OCI-LY3 (cell line): ENCODE measurements at regions not wholly inside any gene's neighbourhood (a gene's known extent, or its start where the extent isn't known, plus 50 kb on each side); places are given as distances from the start of the nearest gene placed in this dataset.

ENCODE experiments used
- H2AFZ ChIP-seq: fragments of 200-600, 300-600 bp; shearing (Covaris generic); 2 replicates; pipeline ENCODE4 v1.6.0; 2014; ENCODE audit warnings: antibody characterized with exemption, low read depth, low read length
- H3K27ac ChIP-seq: fragments of 200-600, 300-600 bp; sonication (generic); 2 replicates; pipeline ENCODE4 v1.5.1; 2014; ENCODE audit warnings: mild to moderate bottlenecking, low read length, moderate library complexity, mixed read lengths
- H3K27me3 ChIP-seq: fragments of 200-600, 300-600 bp; sonication (generic); 2 replicates; pipeline ENCODE4 v1.6.1; 2014; ENCODE audit warnings: low read depth, low read length, mixed read lengths
- H3K36me3 ChIP-seq: fragments of 200-600, 300-600 bp; sonication (generic); replicated peaks from 2 replicates; pipeline ENCODE3; 2014; ENCODE audit warnings: low read depth, low read length, mixed read lengths
- H3K4me1 ChIP-seq: fragments of 300-600, 200-600 bp; sonication (generic); 2 replicates; pipeline ENCODE4 v1.6.1; 2014; ENCODE audit warnings: low read length, mixed read lengths
- H3K4me2 ChIP-seq: fragments of 200-600, 300-600 bp; sonication (generic); 2 replicates; pipeline ENCODE4 v1.6.1; 2014; ENCODE audit warnings: low read length, mixed read lengths
- H3K4me3 ChIP-seq: fragments of 300-600, 200-600 bp; sonication (generic); 2 replicates; pipeline ENCODE4 v1.5.1; 2014; ENCODE audit warnings: antibody characterized with exemption, mild to moderate bottlenecking, low read length, moderate library complexity
- H3K79me2 ChIP-seq: fragments of 300-600, 200-600 bp; shearing (Covaris generic); 2 replicates; pipeline ENCODE4 v1.6.1; 2014; ENCODE audit warnings: mild to moderate bottlenecking, low read length, mixed read lengths
- H3K9ac ChIP-seq: fragments of 300-600, 200-600 bp; shearing (Covaris generic); 2 replicates; pipeline ENCODE4 v1.6.0; 2014; ENCODE audit warnings: mild to moderate bottlenecking, low read length, moderate library complexity
- H3K9me3 ChIP-seq: fragments of 200-600, 300-600 bp; shearing (Covaris generic); 2 replicates; pipeline ENCODE4 v1.6.1; 2014; ENCODE audit warnings: low read length, mixed read lengths; ENCODE audit not compliant: insufficient read depth
- H4K20me1 ChIP-seq: fragments of 200-600, 300-600 bp; sonication (generic); 2 replicates; pipeline ENCODE4 v1.6.1; 2016; ENCODE audit warnings: low read length, mixed read lengths; ENCODE audit not compliant: insufficient read depth
- EZH2phosphoT487 ChIP-seq: fragments of 200-600 bp; shearing (Covaris generic); IDR thresholded peaks from 2 replicates; pipeline ENCODE4 v1.6.1; 2018; ENCODE audit warnings: antibody characterized with exemption, mixed run types, low read depth
- TF ChIP-seq, protein P1 (sequence below): fragments of 200-600, 300-600 bp; sonication (generic); IDR thresholded peaks from 2 replicates; pipeline ENCODE4 v1.5.1; 2014; ENCODE audit warnings: antibody characterized with exemption, low read length, low read depth

DNA sequence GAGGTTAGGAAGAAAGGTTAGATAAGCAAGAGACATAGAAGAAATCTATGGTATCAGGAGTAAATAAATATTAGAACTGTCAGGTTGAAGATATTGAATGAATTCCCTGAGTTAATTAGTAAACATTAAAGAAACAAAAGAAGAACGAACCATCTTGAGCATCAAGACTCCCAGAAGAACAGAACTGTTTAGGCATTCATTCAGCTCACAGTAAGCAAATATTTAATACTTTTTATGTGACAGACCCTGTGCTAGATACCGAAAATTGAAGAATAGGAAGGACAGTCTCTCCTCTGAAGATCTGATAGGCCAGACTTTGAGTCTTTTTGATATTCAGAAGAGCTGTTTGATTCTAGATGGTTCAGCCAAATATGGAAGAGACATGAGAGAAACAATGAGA is 731.5 kb downstream of the XPNPEP1 start:
- Histone ChIP-seq H3K27ac (no peak overlapping the region), H4K20me1 (no peaks in the 10 kb centered on the region), H3K79me2 (no peaks in the 10 kb centered on the region), H3K36me3 (no peaks in the 10 kb centered on the region), H3K4me3 (no peak overlapping the region), H3K9ac (no peak overlapping the region), H3K9me3 (no peaks in the 10 kb centered on the region), H3K4me1 (no peaks in the 10 kb centered on the region), H3K27me3 (no peaks in the 10 kb centered on the region), H3K4me2 (no peak overlapping the region), H2AFZ (no peak overlapping the region)
- TF ChIP-seq, protein P1, sequence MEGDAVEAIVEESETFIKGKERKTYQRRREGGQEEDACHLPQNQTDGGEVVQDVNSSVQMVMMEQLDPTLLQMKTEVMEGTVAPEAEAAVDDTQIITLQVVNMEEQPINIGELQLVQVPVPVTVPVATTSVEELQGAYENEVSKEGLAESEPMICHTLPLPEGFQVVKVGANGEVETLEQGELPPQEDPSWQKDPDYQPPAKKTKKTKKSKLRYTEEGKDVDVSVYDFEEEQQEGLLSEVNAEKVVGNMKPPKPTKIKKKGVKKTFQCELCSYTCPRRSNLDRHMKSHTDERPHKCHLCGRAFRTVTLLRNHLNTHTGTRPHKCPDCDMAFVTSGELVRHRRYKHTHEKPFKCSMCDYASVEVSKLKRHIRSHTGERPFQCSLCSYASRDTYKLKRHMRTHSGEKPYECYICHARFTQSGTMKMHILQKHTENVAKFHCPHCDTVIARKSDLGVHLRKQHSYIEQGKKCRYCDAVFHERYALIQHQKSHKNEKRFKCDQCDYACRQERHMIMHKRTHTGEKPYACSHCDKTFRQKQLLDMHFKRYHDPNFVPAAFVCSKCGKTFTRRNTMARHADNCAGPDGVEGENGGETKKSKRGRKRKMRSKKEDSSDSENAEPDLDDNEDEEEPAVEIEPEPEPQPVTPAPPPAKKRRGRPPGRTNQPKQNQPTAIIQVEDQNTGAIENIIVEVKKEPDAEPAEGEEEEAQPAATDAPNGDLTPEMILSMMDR = no peak
- no peak for TF ChIP-seq EZH2phosphoT487

DNA sequence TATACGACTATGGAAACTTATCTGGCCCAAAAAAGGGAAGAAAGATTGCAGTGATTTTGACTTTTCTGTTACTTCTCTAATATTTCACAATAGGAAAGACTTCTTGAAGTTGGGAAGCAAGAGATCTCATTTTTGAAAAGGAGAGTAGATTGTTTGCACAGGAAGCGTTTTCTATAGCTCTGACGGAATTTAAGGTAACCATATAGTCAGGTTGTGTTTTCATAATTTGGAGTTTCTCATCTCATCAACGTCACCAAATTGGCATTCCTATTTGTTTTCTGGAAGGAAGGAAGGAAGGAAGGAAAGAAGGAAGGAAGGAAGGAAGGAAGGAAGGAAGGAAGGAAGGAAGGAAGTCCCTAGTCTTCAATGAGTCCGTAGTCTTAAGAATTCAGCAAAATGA is 732.0 kb downstream of the XPNPEP1 start:
- no peaks in the 10 kb centered on the region for H3K4me1 ChIP-seq
- no peak overlapping the region for H3K4me3 ChIP-seq
- no peaks in the 10 kb centered on the region for H3K79me2 ChIP-seq
- no peaks in the 10 kb centered on the region for H3K27me3 ChIP-seq
- no peaks in the 10 kb centered on the region for H3K36me3 ChIP-seq
- H4K20me1 ChIP-seq = no peaks in the 10 kb centered on the region
- H3K4me2 ChIP-seq = no peak overlapping the region
- TF ChIP-seq, protein P1 = no peak
- no peak for TF ChIP-seq EZH2phosphoT487
- no peaks in the 10 kb centered on the region for H3K9me3 ChIP-seq
- H3K9ac ChIP-seq = no peak overlapping the region
- H2AFZ ChIP-seq = no peak overlapping the region
- no peak overlapping the region for H3K27ac ChIP-seq

DNA sequence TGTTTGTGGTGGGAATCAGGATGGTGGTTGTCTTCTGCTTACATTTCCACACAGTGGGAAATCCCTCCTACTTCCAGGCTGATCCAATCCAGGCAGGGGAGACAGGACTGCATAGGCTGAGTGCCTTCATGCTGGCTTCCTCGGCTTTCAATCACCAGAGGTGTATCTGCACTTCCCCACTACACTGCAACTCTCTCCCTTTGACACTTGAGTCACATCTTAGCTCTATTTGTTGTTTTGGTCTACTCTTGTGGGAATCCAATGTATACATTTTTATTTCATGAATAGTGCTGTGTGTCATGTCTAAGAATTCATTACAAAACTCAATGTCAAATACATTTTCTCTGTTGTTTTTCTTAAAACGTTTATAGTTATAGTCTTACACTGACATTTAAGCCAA is 735.6 kb downstream of the XPNPEP1 start:
- H3K27ac ChIP-seq = no peak overlapping the region
- H3K36me3 ChIP-seq = no peaks in the 10 kb centered on the region
- H3K4me3 ChIP-seq = no peak overlapping the region
- no peaks in the 10 kb centered on the region for H4K20me1 ChIP-seq
- no peaks in the 10 kb centered on the region for H3K4me1 ChIP-seq
- TF ChIP-seq, protein P1 = no peak
- no peak for TF ChIP-seq EZH2phosphoT487
- H3K9me3 ChIP-seq = no peaks in the 10 kb centered on the region
- no peaks in the 10 kb centered on the region for H3K79me2 ChIP-seq
- no peaks in the 10 kb centered on the region for H3K27me3 ChIP-seq
- H3K9ac ChIP-seq = no peak overlapping the region
- H3K4me2 ChIP-seq = no peak overlapping the region
- H2AFZ ChIP-seq = no peak overlapping the region

DNA sequence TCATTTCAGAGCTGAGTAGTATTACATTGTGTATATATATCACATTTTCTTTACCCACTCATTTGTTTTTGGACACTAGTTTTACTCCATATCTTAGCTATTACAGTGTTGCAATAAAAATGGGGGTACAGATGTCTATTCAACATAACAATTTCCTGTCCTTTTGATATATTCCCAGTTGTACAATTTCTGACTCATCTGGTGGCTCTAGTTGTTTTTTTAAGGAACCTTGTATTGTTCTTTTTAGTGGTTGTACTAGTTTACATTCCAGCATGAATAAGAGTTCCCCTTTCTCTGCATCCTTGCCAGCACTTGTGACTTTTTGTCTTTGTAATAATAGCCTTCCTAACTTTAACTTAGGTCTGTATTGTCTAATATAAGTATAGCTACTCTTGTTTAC is 739.9 kb downstream of the XPNPEP1 start:
- H3K36me3 ChIP-seq = no peaks in the 10 kb centered on the region
- no peak overlapping the region for H3K27ac ChIP-seq
- H3K9me3 ChIP-seq = no peaks in the 10 kb centered on the region
- no peaks in the 10 kb centered on the region for H3K4me1 ChIP-seq
- H3K79me2 ChIP-seq = no peaks in the 10 kb centered on the region
- no peak for TF ChIP-seq EZH2phosphoT487
- TF ChIP-seq, protein P1 = no peak
- H3K27me3 ChIP-seq = no peaks in the 10 kb centered on the region
- no peaks in the 10 kb centered on the region for H4K20me1 ChIP-seq
- no peak overlapping the region for H3K4me3 ChIP-seq
- H2AFZ ChIP-seq = no peak overlapping the region
- H3K9ac ChIP-seq = no peak overlapping the region
- no peak overlapping the region for H3K4me2 ChIP-seq
